HCT116 (cell line): ENCODE measurements at regions not wholly inside any gene's neighbourhood (a gene's known extent, or its start where the extent isn't known, plus 50 kb on each side); places are given as distances from the start of the nearest gene placed in this dataset.
A peak's percentile ranks its signal among the peaks of the same experiment; 100 is the strongest.

ENCODE experiments used
- ATAC-seq: fragments of 200-7000 bp; cut with Tn5 transposase; 2 replicates; pipeline ENCODE4 v1.9.1; 2020; ENCODE audit warnings: mild to moderate bottlenecking, moderate library complexity
- BruUV-seq: library from RNA; stranded (reverse); fragments of 400-500 nt; replicated peaks from 2 replicates; lab custom pipeline; 2021; lab: Mats Ljungman, UMichigan
- CTCF ChIA-PET: fragments of 300-600 bp; sonication (Branson Sonifier 250); formaldehyde crosslinking; loops from one replicate; lab custom pipeline; 2021; ENCODE audit warnings: antibody characterized with exemption; lab: Charles Lee
- POLR2A ChIA-PET: fragments of 300-600, 350-600 bp; sonication (Branson Sonifier 250); formaldehyde crosslinking; loops from one replicate; lab custom pipeline; 2021; ENCODE audit warnings: antibody characterized with exemption; lab: Charles Lee
- RAD21 ChIA-PET, 2 experiments: fragments of 300-600 bp; sonication (Branson Sonifier 250); formaldehyde crosslinking; loops; one replicate each; lab custom pipeline; 2023; ENCODE audit warnings: low total read pairs in 2 of 2; ENCODE audit not compliant: uncharacterized antibody in 2 of 2, unreplicated experiment in 2 of 2, low non-redundant PET in 1 of 2; lab: Charles Lee
- DNase-seq: peaks from one replicate; pipeline ENCODE4 v3.0.0-alpha.2; 2010; ENCODE audit warnings: low read depth, low spot score
- H2AFZ ChIP-seq: fragments of 200-600 bp; shearing (Covaris generic), sonication (generic); 2 replicates; pipeline ENCODE4 v1.6.1; 2017; ENCODE audit warnings: low read depth, mixed run types, mixed read lengths, antibody characterized with exemption, low read length; ENCODE audit not compliant: poor library complexity, severe bottlenecking
- H3K27ac ChIP-seq: 2 replicates; pipeline ENCODE4 v1.5.1; 2012; ENCODE audit warnings: low read depth, low read length
- H3K27me3 ChIP-seq: fragments of 200-600 bp; sonication (generic); 2 replicates; pipeline ENCODE4 v1.6.1; 2016; ENCODE audit warnings: mixed run types, low read length, mixed read lengths; ENCODE audit not compliant: insufficient read depth
- H3K36me3 ChIP-seq, 2 experiments: fragments of 200-500 bp in 1 of 2; fragments of 200-600 bp in 1 of 2; sonication (Bioruptor generic) in 1 of 2; sonication (generic) in 1 of 2; 2 replicates each; pipeline versions ENCODE4 v1.5.1 to v1.6.1; 2014 to 2016; ENCODE audit warnings: low read length in 2 of 2, inconsistent platforms in 1 of 2, mixed read lengths in 1 of 2, mixed run types in 1 of 2; ENCODE audit not compliant: insufficient read depth in 2 of 2, control insufficient read depth in 1 of 2
- H3K4me1 ChIP-seq, 2 experiments: fragments of 200-600 bp in 1 of 2; sonication (generic) in 1 of 2; 2 replicates each; pipeline versions ENCODE4 v1.5.1 to v1.6.1; 2012 to 2017; ENCODE audit warnings: low read length in 2 of 2, inconsistent platforms in 1 of 2, mild to moderate bottlenecking in 1 of 2, mixed read lengths in 1 of 2, mixed run types in 1 of 2, moderate library complexity in 1 of 2; ENCODE audit not compliant: insufficient read depth in 2 of 2, control insufficient read depth in 1 of 2
- H3K4me2 ChIP-seq: fragments of 200-600 bp; sonication (generic); 2 replicates; pipeline ENCODE4 v1.6.1; 2017; ENCODE audit warnings: mixed run types, low read length, mixed read lengths
- H3K4me3 ChIP-seq, 2 experiments: fragments of 200-600 bp in 1 of 2; sonication (generic) in 1 of 2; replicated peaks in 1 of 2; 2 replicates each; pipeline ENCODE4 v1.5.1; 2011 to 2016; ENCODE audit warnings: low read length in 2 of 2, control low read depth in 1 of 2, low read depth in 1 of 2, mild to moderate bottlenecking in 1 of 2, mixed read lengths in 1 of 2, mixed run types in 1 of 2
- H3K79me2 ChIP-seq: fragments of 200-600 bp; sonication (generic); 2 replicates; pipeline ENCODE4 v1.6.1; 2017; ENCODE audit warnings: mild to moderate bottlenecking, mixed run types, low read length, moderate library complexity, mixed read lengths; ENCODE audit not compliant: insufficient read depth
- H3K9ac ChIP-seq: fragments of 200-600 bp; sonication (generic); 2 replicates; pipeline ENCODE4 v1.6.1; 2016; ENCODE audit warnings: low read length, mixed read lengths
- H3K9me2 ChIP-seq: fragments of 200-600 bp; sonication (generic), shearing (Covaris generic); 2 replicates; pipeline ENCODE4 v1.6.1; 2017; ENCODE audit warnings: mixed run types, mild to moderate bottlenecking, moderate library complexity; ENCODE audit not compliant: insufficient read depth
- H3K9me3 ChIP-seq, 2 experiments: fragments of 200-500 bp in 1 of 2; fragments of 200-600 bp in 1 of 2; sonication (Bioruptor generic) in 1 of 2; sonication (generic) in 1 of 2; 2 replicates each; pipeline ENCODE4 v1.6.1; 2014 to 2017; ENCODE audit warnings: low read length in 2 of 2, mixed read lengths in 2 of 2, inconsistent platforms in 1 of 2, low read depth in 1 of 2, mild to moderate bottlenecking in 1 of 2, mixed run types in 1 of 2, moderate library complexity in 1 of 2; ENCODE audit not compliant: control insufficient read depth in 1 of 2, insufficient read depth in 1 of 2
- H4K20me1 ChIP-seq: fragments of 200-600 bp; sonication (generic), shearing (Covaris generic); 2 replicates; pipeline ENCODE4 v1.6.1; 2017; ENCODE audit warnings: mixed run types, mild to moderate bottlenecking, moderate library complexity; ENCODE audit not compliant: insufficient read depth
- CTCF ChIP-seq, 3 experiments: fragments of 200-600 bp in 1 of 3; sonication (generic) in 1 of 3; IDR thresholded peaks in 2 of 3; conservative IDR thresholded peaks in 1 of 3; 2 replicates each; pipeline ENCODE4 v1.5.1; 2012 to 2017; ENCODE audit warnings: low read depth in 2 of 3, low read length in 2 of 3, antibody characterized with exemption in 1 of 3, borderline replicate concordance in 1 of 3, control low read depth in 1 of 3, mild to moderate bottlenecking in 1 of 3, mixed read lengths in 1 of 3, mixed run types in 1 of 3, moderate library complexity in 1 of 3; ENCODE audit not compliant: insufficient read depth in 1 of 3
- EZH2 ChIP-seq: fragments of 200-600 bp; sonication (generic); IDR thresholded peaks from 2 replicates; pipeline ENCODE4 v1.6.1; 2017; ENCODE audit warnings: antibody characterized with exemption, mixed run types
- EZH2phosphoT487 ChIP-seq: fragments of 200-600 bp; IDR thresholded peaks from 2 replicates; pipeline ENCODE4 v1.6.1; 2018; ENCODE audit warnings: antibody characterized with exemption, borderline replicate concordance
- FOSL1 ChIP-seq: IDR thresholded peaks from 2 replicates; pipeline ENCODE4 v1.6.1; 2012; ENCODE audit warnings: low read depth
- JUND ChIP-seq: IDR thresholded peaks from 2 replicates; pipeline ENCODE4 v1.6.1; 2012
- POLR2A ChIP-seq: IDR thresholded peaks from 2 replicates; pipeline ENCODE4 v1.7.0; 2011; ENCODE audit warnings: borderline replicate concordance; ENCODE audit not compliant: insufficient read depth, insufficient read length; ENCODE audit errors: extremely low read depth
- POLR2AphosphoS5 ChIP-seq: IDR thresholded peaks from 2 replicates; pipeline ENCODE4 v1.6.1; 2011; ENCODE audit warnings: mild to moderate bottlenecking, low read depth, low read length, moderate library complexity
- RAD21 ChIP-seq: IDR thresholded peaks from 2 replicates; pipeline ENCODE4 v1.6.1; 2012; ENCODE audit warnings: low read depth, mild to moderate bottlenecking
- REST ChIP-seq: IDR thresholded peaks from 2 replicates; pipeline ENCODE4 v1.6.1; 2012; ENCODE audit warnings: low read depth
- SIN3A ChIP-seq: IDR thresholded peaks from 2 replicates; pipeline ENCODE4 v1.6.1; 2012; ENCODE audit warnings: low read depth
- SRF ChIP-seq: IDR thresholded peaks from 2 replicates; pipeline ENCODE4 v1.6.1; 2012; ENCODE audit warnings: low read depth
- TCF7L2 ChIP-seq: IDR thresholded peaks from 2 replicates; pipeline ENCODE4 v1.7.0; 2011; ENCODE audit warnings: borderline replicate concordance, inconsistent platforms; ENCODE audit not compliant: insufficient read depth, insufficient read length; ENCODE audit errors: extremely low read depth
- YY1 ChIP-seq: IDR thresholded peaks from 2 replicates; pipeline ENCODE4 v1.6.1; 2011; ENCODE audit warnings: low read length, low read depth, moderate library complexity, mild to moderate bottlenecking; ENCODE audit not compliant: insufficient replicate concordance; ENCODE audit errors: extremely low read depth
- ZFX ChIP-seq: fragments of 450-650 bp; IDR thresholded peaks from 2 replicates; pipeline ENCODE4 v1.6.1; 2017
- ZNF274 ChIP-seq: fragments of 200-500 bp; sonication (Bioruptor generic); IDR thresholded peaks from 2 replicates; pipeline ENCODE4 v1.6.1; 2014; ENCODE audit warnings: mild to moderate bottlenecking, low read depth, low read length, inconsistent platforms
- intact Hi-C: fragments of 100-400 bp; cut with micrococcal nuclease; formaldehyde crosslinking; loops from 2 replicates; pipeline ENCODE4 v1.10.0; 2022

- TF ChIP-seq CTCF (IDR thresholded peaks at IDR 0.05 in 2 of 3, conservative IDR thresholded peaks at IDR 0.05 in 1 of 3; ENCODE audit: borderline replicate concordance in 1 of 3, insufficient read depth in 1 of 3, low read depth in 2 of 3, low read length in 2 of 3) (no peak), YY1 (peak; percentile 72)
Observed at GRCh38 chr7:3174515-3175284, 126.4 kb upstream of the SDK1 start (continued).

- Histone ChIP-seq H3K9me2 (no peaks in the 10 kb centered on the region), H3K27me3 (peaks cover 8% of the 10 kb centered on the region; the same call in 1 of the 2 replicates), H3K4me2 (no peak overlapping the region), H3K36me3 (no peaks in the 10 kb centered on the region)
- no TSS peak for BruUV-seq
- CTCF ChIA-PET: interaction anchor here (0.7 kb wide), 1 partner anchor 87 kb away, joined by 3 read pairs; no protein-coding TSS in a partner anchor
- intact Hi-C loops: no loop called here
- no peak for TF ChIP-seq REST
- TF ChIP-seq SRF: no peak
- TF ChIP-seq RAD21: no peak
- TF ChIP-seq POLR2A: no peak
- no peak for TF ChIP-seq ZFX
- no peak for TF ChIP-seq ZNF274
- no peak for TF ChIP-seq EZH2phosphoT487
- TF ChIP-seq TCF7L2: no peak
- no peak for TF ChIP-seq FOSL1
- no peak for TF ChIP-seq EZH2
- TF ChIP-seq POLR2AphosphoS5: no peak
- TF ChIP-seq JUND: no peak
- TF ChIP-seq CTCF (IDR thresholded peaks at IDR 0.05 in 2 of 3, conservative IDR thresholded peaks at IDR 0.05 in 1 of 3; ENCODE audit: borderline replicate concordance in 1 of 3, insufficient read depth in 1 of 3, low read depth in 2 of 3, low read length in 2 of 3): no peak
- TF ChIP-seq SIN3A: no peak
- TF ChIP-seq, all 23 proteins: peak for 0
- Histone ChIP-seq H3K4me3 (no peak overlapping the region), H3K27ac (no peak overlapping the region), H3K79me2 (no peaks in the 10 kb centered on the region), H3K9me3 (no peaks in the 10 kb centered on the region), H2AFZ (no peak overlapping the region), H3K9ac (no peak overlapping the region), H4K20me1 (no peaks in the 10 kb centered on the region), H3K4me1 (no peaks in the 10 kb centered on the region)
- ATAC-seq (no peak), DNase-seq (no peak)
- POLR2A ChIA-PET: no interaction called here
- RAD21 ChIA-PET: no interaction called here
Observed at GRCh38 chr7:3175285-3175902, 125.7 kb upstream of the SDK1 start.
